Colonic mucosa (tissue), 4 donors: ENCODE measurements at regions not wholly inside any gene's neighbourhood (a gene's known extent, or its start where the extent isn't known, plus 50 kb on each side); places are given as distances from the start of the nearest gene placed in this dataset.
"Not testable (repeated sequence)": the region's sequence is repeated elsewhere in the genome, so short reads cannot be mapped to it uniquely, and the experiment has no call there.

Source experiments
- DNase-seq: peaks from one replicate; pipeline ENCODE4 v3.0.0-alpha.2; 2020
- H3K27ac ChIP-seq: fragments of 200-600 bp; one replicate; pipeline ENCODE4 v1.8.0; 2021
- H3K27me3 ChIP-seq: fragments of 200-600 bp; one replicate; pipeline ENCODE4 v1.8.0; 2021
- H3K36me3 ChIP-seq: fragments of 200-600 bp; one replicate; pipeline ENCODE4 v1.8.0; 2021
- H3K4me1 ChIP-seq: fragments of 200-600 bp; one replicate; pipeline ENCODE4 v1.8.0; 2021; ENCODE audit warnings: mild to moderate bottlenecking
- H3K4me3 ChIP-seq: fragments of 200-600 bp; one replicate; pipeline ENCODE4 v1.8.0; 2021
- H3K9ac ChIP-seq, 2 donors: one replicate each; pipeline ENCODE4 v1.7.0; 2013; ENCODE audit warnings: control low read depth in 2 of 2, low read depth in 2 of 2, low read length in 2 of 2
- H3K9me3 ChIP-seq: fragments of 200-600 bp; one replicate; pipeline ENCODE4 v1.8.0; 2021
- intact Hi-C: fragments of 100-400 bp; cut with DNase I; formaldehyde crosslinking; loops from one replicate; pipeline ENCODE4 v1.14.1; 2022
- TF ChIP-seq, protein P1 (sequence below): fragments of 200-600 bp; IDR thresholded peaks from one replicate; pipeline ENCODE4 v1.8.0; 2022; ENCODE audit warnings: antibody characterized with exemption, mild to moderate bottlenecking
- donor health status: healthy.
- donor health status: DM: no; HTN: no; CAD: no.
- donor health status: DM: no; HTN: no; CAD: no.

DNA sequence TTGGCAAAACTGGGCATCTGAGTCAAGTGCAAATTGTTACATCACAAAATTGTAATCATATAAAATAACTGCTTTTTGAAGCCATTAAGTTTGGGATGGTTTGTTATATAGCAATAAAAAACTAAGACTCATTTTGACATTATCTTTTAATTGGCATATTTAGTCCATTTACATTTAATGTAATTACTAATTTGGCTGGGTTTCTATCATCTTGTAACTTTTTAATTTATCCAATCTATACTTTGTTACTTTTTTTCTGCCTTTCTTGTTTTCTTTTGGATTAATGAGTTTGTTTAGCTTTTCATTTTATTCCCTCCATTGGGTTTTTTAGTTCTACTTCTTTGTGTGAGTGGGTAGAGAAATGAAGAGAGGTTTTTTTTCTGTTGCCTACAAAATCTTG lies 76.3 kb downstream of the DRAM2 start:
- Histone ChIP-seq H3K27me3 (no peaks in the 10 kb centered on the region), H3K4me3 (no peak overlapping the region), H3K9ac (no peak overlapping the region), H3K4me1 (no peaks in the 10 kb centered on the region), H3K36me3 (no peaks in the 10 kb centered on the region), H3K27ac (no peak overlapping the region), H3K9me3 (no peaks in the 10 kb centered on the region)
- intact Hi-C loops, result no loop called here
- TF ChIP-seq, protein P1, sequence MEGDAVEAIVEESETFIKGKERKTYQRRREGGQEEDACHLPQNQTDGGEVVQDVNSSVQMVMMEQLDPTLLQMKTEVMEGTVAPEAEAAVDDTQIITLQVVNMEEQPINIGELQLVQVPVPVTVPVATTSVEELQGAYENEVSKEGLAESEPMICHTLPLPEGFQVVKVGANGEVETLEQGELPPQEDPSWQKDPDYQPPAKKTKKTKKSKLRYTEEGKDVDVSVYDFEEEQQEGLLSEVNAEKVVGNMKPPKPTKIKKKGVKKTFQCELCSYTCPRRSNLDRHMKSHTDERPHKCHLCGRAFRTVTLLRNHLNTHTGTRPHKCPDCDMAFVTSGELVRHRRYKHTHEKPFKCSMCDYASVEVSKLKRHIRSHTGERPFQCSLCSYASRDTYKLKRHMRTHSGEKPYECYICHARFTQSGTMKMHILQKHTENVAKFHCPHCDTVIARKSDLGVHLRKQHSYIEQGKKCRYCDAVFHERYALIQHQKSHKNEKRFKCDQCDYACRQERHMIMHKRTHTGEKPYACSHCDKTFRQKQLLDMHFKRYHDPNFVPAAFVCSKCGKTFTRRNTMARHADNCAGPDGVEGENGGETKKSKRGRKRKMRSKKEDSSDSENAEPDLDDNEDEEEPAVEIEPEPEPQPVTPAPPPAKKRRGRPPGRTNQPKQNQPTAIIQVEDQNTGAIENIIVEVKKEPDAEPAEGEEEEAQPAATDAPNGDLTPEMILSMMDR, result no peak
- no peak for DNase-seq

DNA sequence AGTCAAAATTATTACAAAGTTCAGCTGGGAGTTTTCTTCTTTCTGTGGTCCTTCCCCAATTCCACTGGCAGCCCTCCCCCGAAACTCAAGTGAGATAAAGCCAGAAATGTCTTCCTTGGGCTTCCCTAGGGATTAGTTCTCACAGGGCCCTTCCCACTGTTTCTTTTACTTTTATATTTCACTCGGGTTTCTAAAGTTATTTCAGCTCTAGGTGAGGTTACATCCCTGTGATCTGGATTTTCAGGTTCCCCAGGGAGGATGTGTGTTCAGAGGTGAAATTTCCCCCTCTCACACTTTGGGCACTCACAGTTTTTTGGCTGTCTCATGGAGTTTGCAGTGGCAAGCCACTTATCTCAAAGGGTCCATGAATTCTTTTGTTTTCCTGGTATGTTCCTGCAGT lies 77.3 kb downstream of the DRAM2 start:
- no peaks in the 10 kb centered on the region for H3K9me3 ChIP-seq
- H3K4me3 ChIP-seq, result no peak overlapping the region
- intact Hi-C loops, result no loop called here
- H3K4me1 ChIP-seq, result no peaks in the 10 kb centered on the region
- no peaks in the 10 kb centered on the region for H3K27me3 ChIP-seq
- H3K27ac ChIP-seq, result no peak overlapping the region
- TF ChIP-seq, protein P1, result no peak
- no peak overlapping the region for H3K9ac ChIP-seq
- H3K36me3 ChIP-seq, result no peaks in the 10 kb centered on the region
- no peak for DNase-seq

DNA sequence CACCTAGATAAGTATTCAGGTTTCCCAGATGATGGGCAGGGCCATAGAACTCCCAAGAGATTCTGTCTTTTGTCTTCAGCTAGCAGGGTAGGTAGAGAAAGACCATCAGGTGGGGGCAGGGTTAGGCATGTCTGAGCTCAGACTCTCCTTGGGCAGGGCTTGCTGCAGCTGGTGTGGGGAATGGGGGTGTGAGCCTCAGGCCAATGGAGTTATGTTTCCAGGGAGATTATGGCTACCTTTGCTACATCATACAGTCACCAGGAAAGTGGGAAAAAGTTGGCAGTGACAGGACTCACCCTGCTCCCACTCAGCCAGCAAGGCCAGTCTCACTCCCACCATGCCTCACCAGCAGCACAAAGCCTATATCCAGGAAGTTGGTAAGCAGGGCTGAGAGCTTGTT lies 77.8 kb downstream of the DRAM2 start:
- Histone ChIP-seq H3K4me1 (no peaks in the 10 kb centered on the region), H3K27me3 (no peaks in the 10 kb centered on the region), H3K9ac (no peak overlapping the region), H3K9me3 (no peaks in the 10 kb centered on the region), H3K36me3 (no peaks in the 10 kb centered on the region), H3K27ac (no peak overlapping the region), H3K4me3 (no peak overlapping the region)
- TF ChIP-seq, protein P1, result no peak
- intact Hi-C loops, result no loop called here
- no peak for DNase-seq

DNA sequence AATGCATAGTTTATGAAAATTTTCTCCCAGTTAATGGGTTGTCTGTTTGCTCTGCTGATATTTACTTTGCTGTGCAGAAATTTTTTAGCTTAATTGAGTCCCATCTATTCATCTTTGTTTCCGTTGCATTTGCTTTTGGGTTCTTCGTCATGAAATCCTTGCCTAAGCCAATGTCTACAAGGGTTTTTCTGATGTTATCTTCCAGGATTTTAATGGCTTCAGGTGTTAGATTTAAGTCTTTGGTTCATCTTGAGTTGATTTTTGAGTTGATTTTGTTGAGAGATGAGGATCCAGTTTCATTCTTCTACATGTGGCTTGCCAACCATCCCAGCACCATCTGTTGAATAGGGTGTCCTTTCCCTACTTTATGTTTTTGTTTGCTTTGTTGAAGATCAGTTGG lies 85.2 kb downstream of the DRAM2 start:
- no peak overlapping the region for H3K4me3 ChIP-seq
- TF ChIP-seq, protein P1, result no peak
- no peak overlapping the region for H3K27ac ChIP-seq
- no peaks in the 10 kb centered on the region for H3K9me3 ChIP-seq
- H3K36me3 ChIP-seq, result no peaks in the 10 kb centered on the region
- H3K4me1 ChIP-seq, result no peaks in the 10 kb centered on the region
- H3K9ac ChIP-seq, result no peak overlapping the region
- no peaks in the 10 kb centered on the region for H3K27me3 ChIP-seq
- DNase-seq, result no peak
- intact Hi-C loops, result no loop called here

DNA sequence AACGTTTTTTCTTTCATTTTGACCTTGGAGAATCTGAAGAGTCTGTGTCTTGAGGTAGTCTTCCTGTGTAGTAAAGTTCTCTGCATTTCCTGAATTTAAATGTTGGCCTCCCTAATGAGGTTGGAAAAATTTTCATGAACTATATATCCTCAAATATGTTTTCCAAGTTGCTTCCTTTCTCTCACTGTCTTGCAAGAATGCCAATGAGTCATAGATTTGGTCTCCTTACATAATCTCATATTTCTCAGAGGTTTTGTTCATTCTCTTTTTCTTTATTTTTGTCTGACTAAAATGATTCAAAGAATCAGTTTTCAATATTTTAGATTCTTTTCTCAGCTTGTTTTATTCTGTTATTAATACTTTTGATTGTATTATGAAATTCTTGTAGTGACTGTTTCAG lies 87.6 kb downstream of the DRAM2 start:
- no peaks in the 10 kb centered on the region for H3K36me3 ChIP-seq
- H3K27me3 ChIP-seq, result no peaks in the 10 kb centered on the region
- no peak overlapping the region for H3K27ac ChIP-seq
- intact Hi-C loops, result no loop called here
- no peak overlapping the region for H3K9ac ChIP-seq
- no peak overlapping the region for H3K4me3 ChIP-seq
- H3K9me3 ChIP-seq, result no peaks in the 10 kb centered on the region
- no peaks in the 10 kb centered on the region for H3K4me1 ChIP-seq
- TF ChIP-seq, protein P1, result no peak
- DNase-seq, result no peak

DNA sequence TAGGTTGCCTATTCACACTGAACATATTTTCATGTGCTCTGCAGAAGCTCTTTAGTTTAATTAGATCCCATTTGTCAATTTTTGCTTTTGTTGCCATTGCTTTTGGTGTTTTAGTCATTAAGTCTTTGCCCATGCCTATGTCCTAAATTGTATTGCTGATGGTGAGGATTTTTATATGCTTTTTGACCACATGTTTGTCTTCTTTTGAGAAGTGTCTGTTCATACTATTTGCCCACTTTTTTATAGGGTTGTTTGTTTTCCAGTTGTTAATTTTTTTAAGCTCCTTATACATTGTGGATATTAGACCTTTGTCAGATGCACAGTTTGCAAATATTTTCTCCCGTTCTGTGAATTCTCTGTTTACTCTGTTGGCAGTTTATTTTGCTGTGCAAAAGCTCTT lies 84.5 kb upstream of the LRIF1 start:
- H3K4me3 ChIP-seq, H3K9ac ChIP-seq, H3K4me1 ChIP-seq, intact Hi-C loops, H3K27ac ChIP-seq, H3K27me3 ChIP-seq, H3K36me3 ChIP-seq, H3K9me3 ChIP-seq, DNase-seq: not testable (repeated sequence)
